ENCODE measurements at regions not wholly inside any gene's neighbourhood (a gene's known extent, or its start where the extent isn't known, plus 50 kb on each side); places are given as distances from the start of the nearest gene placed in this dataset.
A peak's percentile ranks its signal among the peaks of the same experiment; 100 is the strongest.
"Not testable (repeated sequence)": the region's sequence is repeated elsewhere in the genome, so short reads cannot be mapped to it uniquely, and the experiment has no call there.

DNA sequence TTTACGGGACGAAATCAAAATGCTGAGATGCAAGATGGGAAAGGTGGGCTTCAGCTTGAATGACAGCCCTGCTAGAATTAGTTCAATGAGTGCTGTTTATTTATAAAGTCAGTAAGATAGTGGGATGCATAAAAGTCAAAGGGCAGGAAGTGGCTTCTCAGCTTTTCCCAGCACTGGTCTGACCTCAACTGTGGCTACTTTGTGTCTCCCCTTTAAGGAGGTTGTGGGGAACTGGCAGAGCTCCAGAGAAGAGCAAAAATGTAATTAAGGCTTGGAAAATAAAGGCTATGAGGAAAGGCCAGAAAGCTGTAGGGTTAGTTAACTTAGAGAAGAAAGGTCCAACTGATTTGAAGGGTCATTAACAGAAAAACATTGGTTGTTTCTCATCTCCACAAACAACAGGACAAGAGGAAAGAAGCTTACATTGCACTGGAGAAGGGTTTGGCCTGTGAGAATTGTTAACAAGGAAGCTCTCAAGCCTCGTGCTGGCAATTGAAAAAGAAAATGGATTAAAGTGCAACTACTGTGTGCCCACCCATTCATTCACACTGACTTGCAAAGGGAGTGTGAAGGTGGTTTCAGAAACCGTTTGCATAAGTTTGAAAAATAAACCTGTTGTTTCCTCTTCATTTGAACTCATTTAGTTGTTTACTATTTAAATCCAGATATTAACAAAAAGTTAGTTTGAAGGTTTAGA is 68.8 kb upstream of the CD28 start:
- Histone ChIP-seq H3K36me3 (ENCODE audit: control insufficient read depth, insufficient read depth, low read length) (no peaks in the 10 kb centered on the region), H3K27ac (no peak overlapping the region), H3K4me1 (peaks cover 4% of the 10 kb centered on the region), H3K79me2 (no peaks in the 10 kb centered on the region), H3K4me3 (ENCODE audit: low read depth, low read length) (no peak overlapping the region), H3K4me2 (ENCODE audit: low read length) (no peak overlapping the region), H3K27me3 (ENCODE audit: control insufficient read depth, insufficient read depth, low read length) (no peaks in the 10 kb centered on the region), H2AFZ (peak overlapping the region; percentile 34), H3K9me3 (ENCODE audit: control insufficient read depth, low read length) (no peaks in the 10 kb centered on the region), H3K9ac (no peak overlapping the region)
- TF ChIP-seq, protein P1, sequence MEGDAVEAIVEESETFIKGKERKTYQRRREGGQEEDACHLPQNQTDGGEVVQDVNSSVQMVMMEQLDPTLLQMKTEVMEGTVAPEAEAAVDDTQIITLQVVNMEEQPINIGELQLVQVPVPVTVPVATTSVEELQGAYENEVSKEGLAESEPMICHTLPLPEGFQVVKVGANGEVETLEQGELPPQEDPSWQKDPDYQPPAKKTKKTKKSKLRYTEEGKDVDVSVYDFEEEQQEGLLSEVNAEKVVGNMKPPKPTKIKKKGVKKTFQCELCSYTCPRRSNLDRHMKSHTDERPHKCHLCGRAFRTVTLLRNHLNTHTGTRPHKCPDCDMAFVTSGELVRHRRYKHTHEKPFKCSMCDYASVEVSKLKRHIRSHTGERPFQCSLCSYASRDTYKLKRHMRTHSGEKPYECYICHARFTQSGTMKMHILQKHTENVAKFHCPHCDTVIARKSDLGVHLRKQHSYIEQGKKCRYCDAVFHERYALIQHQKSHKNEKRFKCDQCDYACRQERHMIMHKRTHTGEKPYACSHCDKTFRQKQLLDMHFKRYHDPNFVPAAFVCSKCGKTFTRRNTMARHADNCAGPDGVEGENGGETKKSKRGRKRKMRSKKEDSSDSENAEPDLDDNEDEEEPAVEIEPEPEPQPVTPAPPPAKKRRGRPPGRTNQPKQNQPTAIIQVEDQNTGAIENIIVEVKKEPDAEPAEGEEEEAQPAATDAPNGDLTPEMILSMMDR (IDR thresholded peaks at IDR 0.05): no peak

DNA sequence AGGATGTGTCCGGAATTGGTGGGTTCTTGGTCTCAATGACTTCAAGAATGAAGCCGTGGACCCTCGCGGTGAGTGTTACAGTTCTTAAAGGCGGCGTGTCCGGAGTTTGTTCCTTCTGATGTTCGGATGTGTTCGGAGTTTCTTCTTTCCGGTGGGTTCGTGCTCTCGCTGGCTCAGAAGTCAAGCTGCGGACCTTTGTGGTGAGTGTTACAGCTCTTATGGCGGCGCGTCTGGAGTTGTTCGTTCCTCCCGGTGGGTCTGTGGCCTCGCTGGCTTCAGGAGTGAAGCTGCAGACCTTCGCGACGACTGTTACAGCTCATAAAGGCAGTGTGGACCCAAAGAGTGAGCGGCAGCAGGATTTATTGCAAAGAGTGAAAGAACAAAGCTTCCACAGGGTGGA is 64.6 kb upstream of the CD28 start:
- not testable (repeated sequence) for H3K9me3 ChIP-seq (ENCODE audit: control insufficient read depth, low read length); H3K4me3 ChIP-seq (ENCODE audit: low read depth, low read length); H3K4me2 ChIP-seq (ENCODE audit: low read length); H3K36me3 ChIP-seq (ENCODE audit: control insufficient read depth, insufficient read depth, low read length); H3K9ac ChIP-seq; H3K4me1 ChIP-seq; H3K79me2 ChIP-seq; H2AFZ ChIP-seq; H3K27ac ChIP-seq; H3K27me3 ChIP-seq (ENCODE audit: control insufficient read depth, insufficient read depth, low read length)

DNA sequence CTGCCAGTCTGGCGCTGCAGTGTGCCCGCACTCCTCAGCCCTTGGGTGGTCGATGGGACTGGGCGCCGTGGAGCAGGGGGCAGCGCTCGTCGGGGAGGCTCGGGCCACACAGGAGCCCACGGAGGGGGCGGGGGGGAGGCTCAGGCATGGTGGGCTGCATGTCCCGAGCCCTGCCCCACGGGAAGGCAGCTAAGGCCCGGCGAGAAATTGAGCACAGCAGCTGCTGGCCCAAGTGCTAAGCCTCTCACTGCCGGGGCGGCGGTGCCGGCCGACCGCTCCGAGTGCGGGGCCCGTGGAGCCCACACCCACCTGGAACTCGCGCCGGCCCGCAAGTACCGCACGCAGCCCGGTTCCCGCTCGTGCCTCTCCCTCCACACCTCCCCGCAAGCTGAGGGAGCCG is 63.6 kb upstream of the CD28 start:
- H3K9me3 ChIP-seq (ENCODE audit: control insufficient read depth, low read length); H3K27ac ChIP-seq; H3K79me2 ChIP-seq; H3K4me1 ChIP-seq; H3K4me3 ChIP-seq (ENCODE audit: low read depth, low read length); H2AFZ ChIP-seq; H3K4me2 ChIP-seq (ENCODE audit: low read length); H3K27me3 ChIP-seq (ENCODE audit: control insufficient read depth, insufficient read depth, low read length); H3K9ac ChIP-seq; H3K36me3 ChIP-seq (ENCODE audit: control insufficient read depth, insufficient read depth, low read length): not testable (repeated sequence)

DNA sequence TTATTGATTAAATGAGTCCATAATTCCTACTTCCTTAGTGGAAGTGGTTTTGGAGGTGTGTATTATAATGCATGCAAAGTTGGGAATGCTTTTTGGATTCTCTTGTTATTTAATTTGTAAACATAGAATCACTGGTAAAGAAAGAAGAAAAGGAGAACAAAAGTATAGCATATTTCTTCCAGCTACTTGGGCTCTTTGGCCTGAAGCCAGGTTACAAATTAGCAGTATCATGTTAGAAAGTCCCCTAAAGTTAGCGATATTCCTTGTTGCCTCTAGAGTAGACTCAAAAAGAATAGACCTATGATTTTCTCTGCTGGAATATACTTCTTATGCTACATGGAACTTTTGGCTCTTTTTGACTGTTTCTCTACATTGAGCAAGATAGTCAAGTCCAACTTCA is 60.6 kb upstream of the CD28 start:
- TF ChIP-seq, protein P1 (IDR thresholded peaks at IDR 0.05): no peak
- Histone ChIP-seq H3K4me1 (peaks cover 6% of the 10 kb centered on the region), H3K4me3 (ENCODE audit: low read depth, low read length) (no peak overlapping the region), H3K36me3 (ENCODE audit: control insufficient read depth, insufficient read depth, low read length) (no peaks in the 10 kb centered on the region), H3K27ac (no peak overlapping the region), H3K79me2 (no peaks in the 10 kb centered on the region), H3K9me3 (ENCODE audit: control insufficient read depth, low read length) (no peaks in the 10 kb centered on the region), H3K9ac (no peak overlapping the region), H3K27me3 (ENCODE audit: control insufficient read depth, insufficient read depth, low read length) (no peaks in the 10 kb centered on the region), H3K4me2 (ENCODE audit: low read length) (no peak overlapping the region), H2AFZ (no peak overlapping the region)

DNA sequence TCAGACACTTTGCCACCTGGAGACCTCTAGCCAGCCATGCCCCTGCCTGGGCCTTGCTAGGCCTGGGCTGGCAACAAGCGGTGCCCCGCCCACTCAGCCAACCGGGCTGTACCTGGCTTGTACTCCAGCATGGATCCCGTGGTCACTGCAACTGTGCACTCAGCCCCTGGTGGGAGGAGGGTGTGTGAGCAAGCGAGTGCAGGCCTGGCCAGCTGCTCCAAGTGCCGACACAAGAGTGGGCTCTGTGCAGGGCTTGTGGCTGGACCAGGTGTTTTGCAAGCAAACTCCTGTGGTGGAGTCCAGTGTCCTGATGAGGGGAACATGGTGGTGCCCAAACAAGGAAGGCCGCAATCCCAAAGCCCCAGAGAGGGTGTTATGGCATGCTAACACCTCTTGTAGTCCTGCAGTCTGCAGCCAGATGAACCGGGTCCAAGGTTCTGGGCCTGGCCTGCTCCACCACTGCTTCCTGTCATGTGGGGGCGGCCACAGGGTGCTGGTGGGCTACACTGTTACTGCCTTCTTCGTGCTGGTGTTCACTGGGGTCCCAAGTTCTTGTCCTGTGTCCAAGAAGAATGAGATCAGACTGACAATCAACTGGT is 60.1 kb upstream of the CD28 start:
- no peak overlapping the region for H3K4me3 ChIP-seq (ENCODE audit: low read depth, low read length)
- H3K9me3 ChIP-seq (ENCODE audit: control insufficient read depth, low read length): no peaks in the 10 kb centered on the region
- no peaks in the 10 kb centered on the region for H3K36me3 ChIP-seq (ENCODE audit: control insufficient read depth, insufficient read depth, low read length)
- H3K4me2 ChIP-seq (ENCODE audit: low read length): no peak overlapping the region
- H2AFZ ChIP-seq: no peak overlapping the region
- no peak overlapping the region for H3K27ac ChIP-seq
- H3K27me3 ChIP-seq (ENCODE audit: control insufficient read depth, insufficient read depth, low read length): no peaks in the 10 kb centered on the region
- TF ChIP-seq, protein P1 (IDR thresholded peaks at IDR 0.05): no peak
- no peaks in the 10 kb centered on the region for H3K79me2 ChIP-seq
- peaks cover 6% of the 10 kb centered on the region for H3K4me1 ChIP-seq
- no peak overlapping the region for H3K9ac ChIP-seq
